ENCODE measurements at regions not wholly inside any gene's neighbourhood (a gene's known extent, or its start where the extent isn't known, plus 50 kb on each side); places are given as distances from the start of the nearest gene placed in this dataset.
"Not testable (repeated sequence)": the region's sequence is repeated elsewhere in the genome, so short reads cannot be mapped to it uniquely, and the experiment has no call there.

GRCh38 chr6:86683132-86683908, 254.0 kb upstream of the HTR1E start:
- POLR2A ChIA-PET, result no interaction called here
- CTCF ChIA-PET, result no interaction called here

GRCh38 chr6:86682297-86682696, 255.0 kb upstream of the HTR1E start:
- Mint-ChIP-seq H3K36me3 (no peaks in the 10 kb centered on the region), H3K27me3 (no peaks in the 10 kb centered on the region), H3K9me3 (peaks cover 8% of the 10 kb centered on the region), H3K27ac (no peak overlapping the region), H3K4me3 (no peak overlapping the region), H3K4me1 (ENCODE audit: low read depth) (no peaks in the 10 kb centered on the region)
- ChIA-PET CTCF (no interaction called here), POLR2A (no interaction called here)
- intact Hi-C loops (cut with micrococcal nuclease), result no loop called here
- no peak for DNase-seq

More at GRCh38 chr6:86683132-86683908, 254.0 kb upstream of the HTR1E start:
- no peak overlapping the region for H3K4me3 Mint-ChIP-seq
- no peaks in the 10 kb centered on the region for H3K4me1 Mint-ChIP-seq (ENCODE audit: low read depth)
- H3K27ac Mint-ChIP-seq, result no peak overlapping the region
- no peaks in the 10 kb centered on the region for H3K36me3 Mint-ChIP-seq
- intact Hi-C loops (cut with micrococcal nuclease), result no loop called here
- no peak for DNase-seq
- no peaks in the 10 kb centered on the region for H3K27me3 Mint-ChIP-seq
- H3K9me3 Mint-ChIP-seq, result peaks cover 10% of the 10 kb centered on the region

GRCh38 chr6:86681140-86681539, 256.2 kb upstream of the HTR1E start:
- CTCF ChIA-PET; H3K36me3 Mint-ChIP-seq; H3K27ac Mint-ChIP-seq; H3K4me1 Mint-ChIP-seq (ENCODE audit: low read depth); H3K9me3 Mint-ChIP-seq; DNase-seq; H3K27me3 Mint-ChIP-seq; POLR2A ChIA-PET; H3K4me3 Mint-ChIP-seq; intact Hi-C loops (cut with micrococcal nuclease): not testable (repeated sequence)

GRCh38 chr6:86672125-86672524, 265.2 kb upstream of the HTR1E start:
- H3K4me3 Mint-ChIP-seq; POLR2A ChIA-PET; H3K27ac Mint-ChIP-seq; DNase-seq; H3K36me3 Mint-ChIP-seq; H3K4me1 Mint-ChIP-seq (ENCODE audit: low read depth); H3K27me3 Mint-ChIP-seq; intact Hi-C loops (cut with micrococcal nuclease): not testable (repeated sequence)
- CTCF ChIA-PET, result interaction anchor here (0.6 kb wide), 1 partner anchor 732 kb away, joined by 3 read pairs; no protein-coding TSS in a partner anchor
- H3K9me3 Mint-ChIP-seq, result peaks cover 22% of the 10 kb centered on the region

- POLR2A ChIA-PET, result no interaction called here
- Mint-ChIP-seq H3K4me3 (no peak overlapping the region), H3K36me3 (no peaks in the 10 kb centered on the region), H3K9me3 (peaks cover 10% of the 10 kb centered on the region), H3K27me3 (no peaks in the 10 kb centered on the region), H3K27ac (no peak overlapping the region), H3K4me1 (ENCODE audit: low read depth) (no peaks in the 10 kb centered on the region)
- CTCF ChIA-PET, result no interaction called here
- intact Hi-C loops (cut with micrococcal nuclease), result no loop called here
- no peak for DNase-seq
These were observed 280.1 kb upstream of the HTR1E start for GRCh38 chr6:86657192-86657591.

- H3K4me3 Mint-ChIP-seq, result no peak overlapping the region
- CTCF ChIA-PET, result no interaction called here
- H3K27me3 Mint-ChIP-seq, result no peaks in the 10 kb centered on the region
- no peaks in the 10 kb centered on the region for H3K36me3 Mint-ChIP-seq
- H3K9me3 Mint-ChIP-seq, result peaks cover 3% of the 10 kb centered on the region
- DNase-seq, result no peak
- intact Hi-C loops (cut with micrococcal nuclease), result no loop called here
- H3K27ac Mint-ChIP-seq, result no peak overlapping the region
- H3K4me1 Mint-ChIP-seq (ENCODE audit: low read depth), result no peaks in the 10 kb centered on the region
- POLR2A ChIA-PET, result no interaction called here
These were observed 308.2 kb upstream of the HTR1E start for GRCh38 chr6:86629123-86629522.

- Mint-ChIP-seq H3K4me1 (ENCODE audit: low read depth) (no peaks in the 10 kb centered on the region), H3K27ac (no peak overlapping the region), H3K36me3 (no peaks in the 10 kb centered on the region), H3K4me3 (no peak overlapping the region), H3K27me3 (no peaks in the 10 kb centered on the region), H3K9me3 (peaks cover 18% of the 10 kb centered on the region)
- DNase-seq, result no peak
- ChIA-PET POLR2A (no interaction called here), CTCF (no interaction called here)
- intact Hi-C loops (cut with micrococcal nuclease), result no loop called here
These were observed 317.9 kb upstream of the HTR1E start for GRCh38 chr6:86619428-86619827.

- CTCF ChIA-PET, result no interaction called here
- H3K9me3 Mint-ChIP-seq, result peaks cover 3% of the 10 kb centered on the region
These were observed 322.0 kb upstream of the HTR1E start for GRCh38 chr6:86615299-86615698.

GRCh38 chr6:86609549-86610388, 327.6 kb upstream of the HTR1E start:
- H3K36me3 Mint-ChIP-seq, result no peaks in the 10 kb centered on the region
- intact Hi-C loops (cut with micrococcal nuclease), result no loop called here
- DNase-seq, result no peak

More at GRCh38 chr6:86615299-86615698, 322.0 kb upstream of the HTR1E start:
- no peak overlapping the region for H3K4me3 Mint-ChIP-seq
- H3K27ac Mint-ChIP-seq, result no peak overlapping the region
- intact Hi-C loops (cut with micrococcal nuclease), result no loop called here
- no peak for DNase-seq
- POLR2A ChIA-PET, result no interaction called here
- H3K27me3 Mint-ChIP-seq, result no peaks in the 10 kb centered on the region
- no peaks in the 10 kb centered on the region for H3K36me3 Mint-ChIP-seq
- no peaks in the 10 kb centered on the region for H3K4me1 Mint-ChIP-seq (ENCODE audit: low read depth)

GRCh38 chr6:86603364-86603763, 334.0 kb upstream of the HTR1E start:
- H3K4me1 Mint-ChIP-seq (ENCODE audit: low read depth); intact Hi-C loops (cut with micrococcal nuclease); H3K27me3 Mint-ChIP-seq; H3K36me3 Mint-ChIP-seq; H3K27ac Mint-ChIP-seq; H3K4me3 Mint-ChIP-seq; DNase-seq; POLR2A ChIA-PET; CTCF ChIA-PET; H3K9me3 Mint-ChIP-seq: not testable (repeated sequence)

More at GRCh38 chr6:86609549-86610388, 327.6 kb upstream of the HTR1E start:
- no peaks in the 10 kb centered on the region for H3K9me3 Mint-ChIP-seq
- H3K4me1 Mint-ChIP-seq (ENCODE audit: low read depth), result no peaks in the 10 kb centered on the region
- no peaks in the 10 kb centered on the region for H3K27me3 Mint-ChIP-seq
- CTCF ChIA-PET, result no interaction called here
- H3K27ac Mint-ChIP-seq, result no peak overlapping the region
- POLR2A ChIA-PET, result no interaction called here
- H3K4me3 Mint-ChIP-seq, result no peak overlapping the region

- DNase-seq; H3K36me3 Mint-ChIP-seq; H3K4me1 Mint-ChIP-seq (ENCODE audit: low read depth); H3K9me3 Mint-ChIP-seq; H3K27me3 Mint-ChIP-seq; CTCF ChIA-PET; intact Hi-C loops (cut with micrococcal nuclease); H3K4me3 Mint-ChIP-seq; POLR2A ChIA-PET; H3K27ac Mint-ChIP-seq: not testable (repeated sequence)
These were observed 335.2 kb upstream of the HTR1E start for GRCh38 chr6:86602093-86602492.

GRCh38 chr6:86598969-86599368, 338.4 kb upstream of the HTR1E start:
- H3K27ac Mint-ChIP-seq; H3K4me3 Mint-ChIP-seq; DNase-seq; H3K36me3 Mint-ChIP-seq; intact Hi-C loops (cut with micrococcal nuclease); H3K27me3 Mint-ChIP-seq; H3K9me3 Mint-ChIP-seq; POLR2A ChIA-PET; H3K4me1 Mint-ChIP-seq (ENCODE audit: low read depth); CTCF ChIA-PET: not testable (repeated sequence)

GRCh38 chr6:86595641-86596040, 341.7 kb upstream of the HTR1E start:
- no peak overlapping the region for H3K27ac Mint-ChIP-seq
- no peaks in the 10 kb centered on the region for H3K36me3 Mint-ChIP-seq
- ChIA-PET CTCF (no interaction called here), POLR2A (no interaction called here)
- H3K4me3 Mint-ChIP-seq, result no peak overlapping the region
- no peaks in the 10 kb centered on the region for H3K9me3 Mint-ChIP-seq
- H3K4me1 Mint-ChIP-seq (ENCODE audit: low read depth), result no peaks in the 10 kb centered on the region
- intact Hi-C loops (cut with micrococcal nuclease), result no loop called here
- no peaks in the 10 kb centered on the region for H3K27me3 Mint-ChIP-seq
- DNase-seq, result no peak
